Uterus (tissue), 3 donors: ENCODE measurements at regions not wholly inside any gene's neighbourhood (a gene's known extent, or its start where the extent isn't known, plus 50 kb on each side); places are given as distances from the start of the nearest gene placed in this dataset.

ENCODE experiments used
- DNase-seq, 2 donors: peaks; one replicate each; pipeline ENCODE4 v3.0.0-alpha.2; 2019 to 2020
- H3K27ac ChIP-seq, 2 donors: fragments of 200-600 bp; sonication (generic); 1 replicate in 1 of 2; 2 replicates in 1 of 2; pipeline ENCODE4 v1.5.1; 2016 to 2018
- H3K27me3 ChIP-seq, 2 donors: fragments of 200-600 bp; sonication (generic); one replicate each; pipeline ENCODE4 v1.5.1; 2018 to 2019; ENCODE audit warnings: control low read depth in 1 of 2
- H3K36me3 ChIP-seq, 2 donors: fragments of 200-600 bp; sonication (generic); one replicate each; pipeline ENCODE4 v1.5.1; 2019; ENCODE audit warnings: control low read depth in 1 of 2
- H3K4me1 ChIP-seq, 2 donors: fragments of 200-600 bp; sonication (generic); one replicate each; pipeline ENCODE4 v1.5.1; 2018 to 2019; ENCODE audit warnings: control low read depth in 1 of 2
- H3K4me3 ChIP-seq, 2 donors: fragments of 200-600 bp; sonication (generic); 1 replicate in 1 of 2; 2 replicates in 1 of 2; pipeline ENCODE4 v1.5.1; 2018 to 2019; ENCODE audit warnings: mild to moderate bottlenecking in 1 of 2
- H3K9me3 ChIP-seq, 2 donors: fragments of 200-600 bp; sonication (generic); one replicate each; pipeline ENCODE4 v1.5.1; 2019; ENCODE audit warnings: control low read depth in 1 of 2
- CTCF ChIP-seq, 4 experiments: fragments of 200-600 bp in 2 of 4; fragments of 450-650 bp in 2 of 4; sonication (generic) in 2 of 4; IDR thresholded peaks; one replicate each; pipeline ENCODE4 v1.5.1; 2016 to 2019; ENCODE audit warnings: antibody characterized with exemption in 4 of 4, mild to moderate bottlenecking in 2 of 4, moderate library complexity in 1 of 4
- POLR2A ChIP-seq, 2 donors: fragments of 450-650 bp; IDR thresholded peaks; one replicate each; pipeline ENCODE4 v1.6.1; 2016; ENCODE audit warnings: antibody characterized with exemption in 2 of 2, mild to moderate bottlenecking in 1 of 2, moderate library complexity in 1 of 2
- intact Hi-C: fragments of 100-400 bp; cut with DNase I; formaldehyde crosslinking; loops from one replicate; pipeline ENCODE4 v1.15.1; 2023; ENCODE audit warnings: low total_unique reads
- donor health status: DM: yes; HTN: yes; CAD: no.

- H3K36me3 ChIP-seq = no peaks in the 10 kb centered on the region
- no peaks in the 10 kb centered on the region for H3K4me1 ChIP-seq
- H3K27me3 ChIP-seq = peaks cover 0 to 3% of the 10 kb centered on the region in 2 donors
- TF ChIP-seq CTCF (IDR thresholded peaks at IDR 0.05) (no peak), POLR2A (IDR thresholded peaks at IDR 0.05) (no peak)
- intact Hi-C loops = no loop called here
- no peak overlapping the region for H3K4me3 ChIP-seq
- no peak for DNase-seq
- H3K9me3 ChIP-seq = no peaks in the 10 kb centered on the region
- H3K27ac ChIP-seq = no peak overlapping the region
These were observed 105.7 kb upstream of the VPREB1 start for GRCh38 chr22:22138915-22139314.

GRCh38 chr22:22137891-22138290 is 106.7 kb upstream of the VPREB1 start:
- TF ChIP-seq CTCF (IDR thresholded peaks at IDR 0.05) (no peak), POLR2A (IDR thresholded peaks at IDR 0.05) (no peak)
- H3K27me3 ChIP-seq = peaks cover 0 to 3% of the 10 kb centered on the region in 2 donors
- no peak overlapping the region for H3K27ac ChIP-seq
- intact Hi-C loops = no loop called here
- no peaks in the 10 kb centered on the region for H3K9me3 ChIP-seq
- no peaks in the 10 kb centered on the region for H3K36me3 ChIP-seq
- no peaks in the 10 kb centered on the region for H3K4me1 ChIP-seq
- DNase-seq = no peak
- no peak overlapping the region for H3K4me3 ChIP-seq

- TF ChIP-seq CTCF (IDR thresholded peaks at IDR 0.05) (no peak), POLR2A (IDR thresholded peaks at IDR 0.05) (no peak)
- no peak for DNase-seq
- Histone ChIP-seq H3K4me1 (no peaks in the 10 kb centered on the region), H3K36me3 (no peaks in the 10 kb centered on the region), H3K4me3 (no peak overlapping the region), H3K27me3 (peaks cover 0 to 3% of the 10 kb centered on the region in 2 donors), H3K27ac (no peak overlapping the region), H3K9me3 (no peaks in the 10 kb centered on the region)
- intact Hi-C loops = no loop called here
These were observed 110.7 kb upstream of the VPREB1 start for GRCh38 chr22:22133910-22134309.

GRCh38 chr22:22130953-22131608 is 113.5 kb upstream of the VPREB1 start:
- peaks cover 0 to 3% of the 10 kb centered on the region in 2 donors for H3K27me3 ChIP-seq
- no peaks in the 10 kb centered on the region for H3K9me3 ChIP-seq
- H3K4me3 ChIP-seq = no peak overlapping the region
- intact Hi-C loops = no loop called here
- DNase-seq = no peak
- no peak overlapping the region for H3K27ac ChIP-seq
- no peaks in the 10 kb centered on the region for H3K4me1 ChIP-seq
- no peaks in the 10 kb centered on the region for H3K36me3 ChIP-seq
- TF ChIP-seq POLR2A (IDR thresholded peaks at IDR 0.05) (no peak), CTCF (IDR thresholded peaks at IDR 0.05) (no peak)

- no peak overlapping the region for H3K27ac ChIP-seq
- no peak overlapping the region for H3K4me3 ChIP-seq
- intact Hi-C loops = no loop called here
- H3K9me3 ChIP-seq = no peaks in the 10 kb centered on the region
- H3K4me1 ChIP-seq = no peaks in the 10 kb centered on the region
- DNase-seq = no peak
- TF ChIP-seq POLR2A (IDR thresholded peaks at IDR 0.05) (no peak), CTCF (IDR thresholded peaks at IDR 0.05) (no peak)
- H3K27me3 ChIP-seq = no peaks in the 10 kb centered on the region
- no peaks in the 10 kb centered on the region for H3K36me3 ChIP-seq
These were observed 115.2 kb upstream of the VPREB1 start for GRCh38 chr22:22129387-22129786.
